ENCODE measurements at regions not wholly inside any gene's neighbourhood (a gene's known extent, or its start where the extent isn't known, plus 50 kb on each side); places are given as distances from the start of the nearest gene placed in this dataset.

- Mint-ChIP-seq H3K27ac (no peak overlapping the region), H3K4me3 (no peak overlapping the region), H3K4me1 (peaks cover 0 to 7% (median 3%) of the 10 kb centered on the region in 3 donors), H3K9me3 (no peaks in the 10 kb centered on the region), H3K36me3 (no peaks in the 10 kb centered on the region), H3K27me3 (peaks cover 8 to 16% of the 10 kb centered on the region in 2 donors)
- 81% methylated on average over 8 of the region's 10 CpGs for WGBS (ENCODE audit: insufficient coverage)
- H3K4me3 ChIP-seq (ENCODE audit: control insufficient read depth in 1 of 2, extremely low read depth in 1 of 2, low read length in 1 of 2) = no peak overlapping the region
- H3K4me1 ChIP-seq (ENCODE audit: control insufficient read depth in 1 of 2, extremely low read depth in 1 of 2, insufficient read depth in 2 of 2, low read length in 2 of 2) = peaks cover 0 to 4% of the 10 kb centered on the region in 2 experiments
- POLR2A ChIA-PET = no interaction called here
- H3K36me3 ChIP-seq (ENCODE audit: control insufficient read depth in 2 of 2, extremely low read depth in 1 of 2, insufficient read depth in 1 of 2, low read length in 1 of 2) = no peaks in the 10 kb centered on the region
- ATAC-seq (replicated peaks in 1 of 4) (no peak), DNase-seq (no peak)
- no peaks in the 10 kb centered on the region for H3K27me3 ChIP-seq (replicated peaks in 1 of 2; ENCODE audit: control insufficient read depth in 2 of 2, extremely low read depth in 1 of 2, insufficient read depth in 2 of 2, low read length in 1 of 2)
- CTCF ChIA-PET = no interaction called here
- H3K9me3 ChIP-seq = no peaks in the 10 kb centered on the region
- no peak overlapping the region for H3K27ac ChIP-seq (ENCODE audit: low read length)
Observed at GRCh38 chr5:103498800-103499551, 63.6 kb downstream of the NUDT12 start.

GRCh38 chr5:103498211-103498610, 64.4 kb downstream of the NUDT12 start:
- no peaks in the 10 kb centered on the region for H3K9me3 Mint-ChIP-seq
- no CpG with 5 or more reads among the region's 1 CpG for WGBS (ENCODE audit: insufficient coverage)
- H3K27ac ChIP-seq (ENCODE audit: low read length) = no peak overlapping the region
- H3K9me3 ChIP-seq = no peaks in the 10 kb centered on the region
- H3K4me3 ChIP-seq (ENCODE audit: control insufficient read depth in 1 of 2, extremely low read depth in 1 of 2, low read length in 1 of 2) = no peak overlapping the region
- no peaks in the 10 kb centered on the region for H3K27me3 ChIP-seq (replicated peaks in 1 of 2; ENCODE audit: control insufficient read depth in 2 of 2, extremely low read depth in 1 of 2, insufficient read depth in 2 of 2, low read length in 1 of 2)
- CTCF ChIA-PET = no interaction called here
- ATAC-seq (replicated peaks in 1 of 4) (no peak), DNase-seq (no peak)
- peaks cover 0 to 4% of the 10 kb centered on the region in 2 experiments for H3K4me1 ChIP-seq (ENCODE audit: control insufficient read depth in 1 of 2, extremely low read depth in 1 of 2, insufficient read depth in 2 of 2, low read length in 2 of 2)
- no peaks in the 10 kb centered on the region for H3K36me3 Mint-ChIP-seq
- no peaks in the 10 kb centered on the region for H3K36me3 ChIP-seq (ENCODE audit: control insufficient read depth in 2 of 2, extremely low read depth in 1 of 2, insufficient read depth in 1 of 2, low read length in 1 of 2)
- H3K4me3 Mint-ChIP-seq = no peak overlapping the region
- H3K27ac Mint-ChIP-seq = no peak overlapping the region
- H3K4me1 Mint-ChIP-seq = peaks cover 0 to 7% (median 3%) of the 10 kb centered on the region in 3 donors
- peaks cover 8 to 16% of the 10 kb centered on the region in 2 donors for H3K27me3 Mint-ChIP-seq
- POLR2A ChIA-PET = no interaction called here

GRCh38 chr5:103497781-103498180, 64.8 kb downstream of the NUDT12 start:
- Mint-ChIP-seq H3K36me3 (no peaks in the 10 kb centered on the region), H3K9me3 (no peaks in the 10 kb centered on the region), H3K4me3 (no peak overlapping the region), H3K27ac (no peak overlapping the region), H3K27me3 (peaks cover 8 to 14% of the 10 kb centered on the region in 2 donors), H3K4me1 (peaks cover 0 to 7% (median 3%) of the 10 kb centered on the region in 3 donors)
- ATAC-seq (replicated peaks in 1 of 4) (no peak), DNase-seq (no peak)
- Histone ChIP-seq H3K9me3 (no peaks in the 10 kb centered on the region), H3K4me3 (ENCODE audit: control insufficient read depth in 1 of 2, extremely low read depth in 1 of 2, low read length in 1 of 2) (no peak overlapping the region), H3K27ac (ENCODE audit: low read length) (no peak overlapping the region), H3K27me3 (replicated peaks in 1 of 2; ENCODE audit: control insufficient read depth in 2 of 2, extremely low read depth in 1 of 2, insufficient read depth in 2 of 2, low read length in 1 of 2) (no peaks in the 10 kb centered on the region), H3K4me1 (ENCODE audit: control insufficient read depth in 1 of 2, extremely low read depth in 1 of 2, insufficient read depth in 2 of 2, low read length in 2 of 2) (peaks cover 0 to 4% of the 10 kb centered on the region in 2 experiments), H3K36me3 (ENCODE audit: control insufficient read depth in 2 of 2, extremely low read depth in 1 of 2, insufficient read depth in 1 of 2, low read length in 1 of 2) (no peaks in the 10 kb centered on the region)
- ChIA-PET CTCF (no interaction called here), POLR2A (no interaction called here)
- WGBS (ENCODE audit: insufficient coverage) = 100% methylated on average over 2 of the region's 3 CpGs

GRCh38 chr5:103490030-103490739, 72.4 kb downstream of the NUDT12 start:
- Mint-ChIP-seq H3K4me1 (peaks cover 0 to 2% (median 0%) of the 10 kb centered on the region in 3 donors), H3K9me3 (no peaks in the 10 kb centered on the region), H3K27ac (no peak overlapping the region), H3K27me3 (peaks cover 6 to 10% of the 10 kb centered on the region in 2 donors), H3K36me3 (no peaks in the 10 kb centered on the region), H3K4me3 (no peak overlapping the region)
- no peak overlapping the region for H3K4me3 ChIP-seq (ENCODE audit: control insufficient read depth in 1 of 2, extremely low read depth in 1 of 2, low read length in 1 of 2)
- ChIA-PET POLR2A (no interaction called here), CTCF (no interaction called here)
- ATAC-seq (replicated peaks in 1 of 4) = no peak
- no peaks in the 10 kb centered on the region for H3K36me3 ChIP-seq (ENCODE audit: control insufficient read depth in 2 of 2, extremely low read depth in 1 of 2, insufficient read depth in 1 of 2, low read length in 1 of 2)
- no peaks in the 10 kb centered on the region for H3K9me3 ChIP-seq
- 47% methylated on average over 1 of the region's 4 CpGs for WGBS (ENCODE audit: insufficient coverage)
- no peaks in the 10 kb centered on the region for H3K4me1 ChIP-seq (ENCODE audit: control insufficient read depth in 1 of 2, extremely low read depth in 1 of 2, insufficient read depth in 2 of 2, low read length in 2 of 2)
- H3K27me3 ChIP-seq (replicated peaks in 1 of 2; ENCODE audit: control insufficient read depth in 2 of 2, extremely low read depth in 1 of 2, insufficient read depth in 2 of 2, low read length in 1 of 2) = no peaks in the 10 kb centered on the region
- DNase-seq = no peak
- no peak overlapping the region for H3K27ac ChIP-seq (ENCODE audit: low read length)

- H3K9me3 Mint-ChIP-seq = no peaks in the 10 kb centered on the region
- no peak overlapping the region for H3K4me3 ChIP-seq (ENCODE audit: control insufficient read depth in 1 of 2, extremely low read depth in 1 of 2, low read length in 1 of 2)
- no peaks in the 10 kb centered on the region for H3K36me3 Mint-ChIP-seq
- H3K9me3 ChIP-seq = no peaks in the 10 kb centered on the region
- ATAC-seq (replicated peaks in 1 of 4) = no peak
- no peaks in the 10 kb centered on the region for H3K36me3 ChIP-seq (ENCODE audit: control insufficient read depth in 2 of 2, extremely low read depth in 1 of 2, insufficient read depth in 1 of 2, low read length in 1 of 2)
- POLR2A ChIA-PET = no interaction called here
- H3K27me3 Mint-ChIP-seq = peaks cover 4 to 9% of the 10 kb centered on the region in 2 donors
- no peak for DNase-seq
- no peaks in the 10 kb centered on the region for H3K4me1 ChIP-seq (ENCODE audit: control insufficient read depth in 1 of 2, extremely low read depth in 1 of 2, insufficient read depth in 2 of 2, low read length in 2 of 2)
- no peak overlapping the region for H3K27ac ChIP-seq (ENCODE audit: low read length)
- CTCF ChIA-PET = interaction anchor here in 1 of 2 donors (0.7 kb wide), 1 partner anchor 336 kb away, joined by 3 read pairs; no protein-coding TSS in a partner anchor
- 83% methylated on average over 1 of the region's 2 CpGs for WGBS (ENCODE audit: insufficient coverage)
- no peak overlapping the region for H3K4me3 Mint-ChIP-seq
- H3K27ac Mint-ChIP-seq = no peak overlapping the region
- no peaks in the 10 kb centered on the region for H3K27me3 ChIP-seq (replicated peaks in 1 of 2; ENCODE audit: control insufficient read depth in 2 of 2, extremely low read depth in 1 of 2, insufficient read depth in 2 of 2, low read length in 1 of 2)
- peaks cover 0 to 2% (median 0%) of the 10 kb centered on the region in 3 donors for H3K4me1 Mint-ChIP-seq
Observed at GRCh38 chr5:103489307-103489706, 73.3 kb downstream of the NUDT12 start.

GRCh38 chr5:103487822-103488493, 74.6 kb downstream of the NUDT12 start:
- H3K36me3 ChIP-seq (ENCODE audit: control insufficient read depth in 2 of 2, extremely low read depth in 1 of 2, insufficient read depth in 1 of 2, low read length in 1 of 2) = no peaks in the 10 kb centered on the region
- POLR2A ChIA-PET = no interaction called here
- 36% methylated on average over 1 of the region's 3 CpGs for WGBS (ENCODE audit: insufficient coverage)
- no peak overlapping the region for H3K27ac ChIP-seq (ENCODE audit: low read length)
- Mint-ChIP-seq H3K36me3 (no peaks in the 10 kb centered on the region), H3K27ac (no peak overlapping the region), H3K4me3 (no peak overlapping the region), H3K4me1 (peaks cover 0 to 2% (median 0%) of the 10 kb centered on the region in 3 donors), H3K27me3 (peaks cover 4 to 11% of the 10 kb centered on the region in 2 donors), H3K9me3 (no peaks in the 10 kb centered on the region)
- CTCF ChIA-PET = no interaction called here
- DNase-seq (no peak), ATAC-seq (replicated peaks in 1 of 4) (no peak)
- no peaks in the 10 kb centered on the region for H3K4me1 ChIP-seq (ENCODE audit: control insufficient read depth in 1 of 2, extremely low read depth in 1 of 2, insufficient read depth in 2 of 2, low read length in 2 of 2)
- H3K27me3 ChIP-seq (replicated peaks in 1 of 2; ENCODE audit: control insufficient read depth in 2 of 2, extremely low read depth in 1 of 2, insufficient read depth in 2 of 2, low read length in 1 of 2) = no peaks in the 10 kb centered on the region
- no peaks in the 10 kb centered on the region for H3K9me3 ChIP-seq
- H3K4me3 ChIP-seq (ENCODE audit: control insufficient read depth in 1 of 2, extremely low read depth in 1 of 2, low read length in 1 of 2) = no peak overlapping the region

All from T-cell (primary cell).